Stimulated activated CD4-positive, alpha-beta T cell treated with anti-CD3 and anti-CD28 coated beads, Interleukin-15, amount 100 ng/mL, for 1 hour (primary cell): ENCODE measurements at regions not wholly inside any gene's neighbourhood (a gene's known extent, or its start where the extent isn't known, plus 50 kb on each side); places are given as distances from the start of the nearest gene placed in this dataset.

Experiments
- DNase-seq, 2 donors: peaks; one replicate each; pipeline ENCODE4 v3.0.0-alpha.2; 2020; ENCODE audit warnings: low read depth in 1 of 2, low spot score in 1 of 2

DNA sequence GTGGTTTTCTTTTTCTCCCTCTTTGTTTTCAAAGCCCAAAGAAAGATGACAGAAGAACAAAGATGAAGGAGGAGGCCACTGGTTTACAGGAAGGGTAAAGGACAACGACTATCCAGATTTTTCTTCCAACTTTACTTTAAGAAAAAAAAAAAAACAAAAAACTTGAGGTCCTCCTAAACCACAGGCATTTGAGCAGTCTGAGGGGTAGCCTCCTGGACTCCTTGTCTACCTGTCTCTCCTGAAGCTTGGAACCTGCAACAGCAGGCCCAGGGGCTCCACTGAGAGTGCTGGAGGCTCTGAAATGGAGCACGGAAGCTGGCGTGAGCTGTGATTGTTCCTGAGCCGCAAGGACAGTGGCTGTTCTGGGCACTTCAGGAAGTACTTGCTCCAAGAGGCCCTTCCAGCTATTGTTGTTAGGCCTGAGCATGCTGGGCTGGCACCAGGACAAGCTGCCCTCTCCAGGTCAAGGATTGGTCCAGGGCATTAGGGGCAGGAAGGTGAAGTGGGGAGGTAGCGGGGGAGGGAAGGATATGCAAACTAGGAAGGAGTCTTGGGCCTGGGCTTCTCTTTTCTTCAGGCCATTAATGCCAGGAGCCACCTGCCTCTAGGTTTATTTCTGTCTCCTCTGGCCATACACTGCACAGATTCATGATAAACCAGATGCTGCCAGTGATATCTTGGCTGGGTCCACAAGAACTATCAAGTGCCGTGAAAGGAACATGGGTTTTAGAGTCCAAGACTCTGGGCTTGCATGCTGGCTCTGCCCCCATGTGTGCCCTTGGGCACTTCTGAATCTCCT, 147.3 kb downstream of the CCDC34 start:
- DNase-seq: no peak

- DNase-seq: no peak
Observed at GRCh38 chr11:27214713-27215112, 148.3 kb downstream of the CCDC34 start.

- DNase-seq: no peak
Observed at GRCh38 chr11:27213232-27213660, 149.8 kb downstream of the CCDC34 start.

- no peak for DNase-seq
Observed at GRCh38 chr11:27212248-27212780, 150.7 kb downstream of the CCDC34 start.

GRCh38 chr11:27211370-27212127, 151.5 kb downstream of the CCDC34 start:
- no peak for DNase-seq

DNA sequence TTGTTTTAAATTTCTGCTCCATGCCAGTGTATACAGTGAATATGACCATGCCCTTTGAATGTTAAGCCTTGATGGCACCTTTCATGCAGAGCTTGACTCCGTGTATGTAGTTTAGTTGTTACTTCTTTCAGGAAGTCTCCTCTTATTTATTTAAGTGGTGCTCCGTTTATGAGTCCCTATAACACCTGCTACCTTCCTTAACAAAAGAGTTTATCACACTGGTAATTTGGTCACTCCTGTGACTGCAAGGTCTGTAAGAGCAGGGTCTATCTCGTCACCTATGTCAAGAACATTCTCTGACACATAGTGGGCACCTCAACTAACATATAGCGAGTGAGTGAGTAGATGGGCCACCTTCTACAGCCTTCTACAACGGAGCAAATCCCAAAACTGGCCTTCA, 152.5 kb downstream of the CCDC34 start:
- no peak for DNase-seq

DNA sequence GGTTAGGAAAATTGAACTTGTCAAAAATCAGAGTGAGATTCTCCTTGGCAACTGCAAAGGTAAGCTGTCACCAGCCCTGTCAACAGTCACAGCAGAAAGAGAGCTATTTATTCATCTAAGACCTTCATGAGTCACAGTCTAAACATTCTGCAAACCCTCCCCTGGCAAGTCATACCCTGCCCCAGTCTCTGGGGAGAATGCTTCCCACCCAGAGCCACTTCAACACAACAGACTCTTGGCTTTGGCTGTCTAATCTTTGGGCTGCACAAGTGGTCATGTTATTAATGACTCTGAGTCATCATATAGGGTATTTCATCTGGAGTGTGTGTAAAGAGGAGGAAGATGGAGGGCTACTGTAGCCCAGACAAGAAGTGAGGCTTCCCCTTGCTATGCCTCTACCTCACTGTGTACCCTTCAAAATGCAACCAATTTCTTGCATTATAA, 153.4 kb downstream of the CCDC34 start:
- DNase-seq: no peak

GRCh38 chr11:27208846-27209245, 154.2 kb downstream of the CCDC34 start:
- no peak for DNase-seq

DNA sequence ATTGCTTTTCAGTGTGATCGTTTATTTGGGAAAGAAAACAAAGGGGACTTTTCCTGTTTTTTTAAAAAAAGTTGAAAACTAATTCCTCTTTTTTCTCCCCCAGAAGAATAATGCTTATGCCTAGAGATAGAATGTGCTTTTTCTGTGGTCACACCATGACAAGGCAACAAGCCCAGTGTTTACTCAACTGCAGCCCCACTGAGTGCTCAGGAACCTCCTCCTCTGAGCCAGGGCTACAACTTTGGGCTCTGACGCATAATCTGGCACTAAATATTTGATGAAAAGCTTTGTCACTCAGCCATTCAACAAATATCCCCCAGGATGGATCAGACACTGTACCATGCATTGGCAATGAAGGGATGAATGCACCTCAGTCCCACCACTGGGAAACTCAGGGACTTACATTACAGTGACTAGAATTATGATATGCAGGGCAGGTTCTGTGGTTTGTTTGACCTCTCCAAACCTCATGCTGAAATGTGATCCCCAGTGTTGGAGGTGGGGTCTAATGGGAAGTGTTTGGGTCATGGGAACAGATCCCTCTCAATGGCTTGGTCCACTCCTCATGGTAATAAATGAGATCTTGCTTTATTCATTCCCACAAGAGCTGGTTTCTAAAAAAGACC, 155.9 kb downstream of the CCDC34 start:
- DNase-seq: no peak

DNA sequence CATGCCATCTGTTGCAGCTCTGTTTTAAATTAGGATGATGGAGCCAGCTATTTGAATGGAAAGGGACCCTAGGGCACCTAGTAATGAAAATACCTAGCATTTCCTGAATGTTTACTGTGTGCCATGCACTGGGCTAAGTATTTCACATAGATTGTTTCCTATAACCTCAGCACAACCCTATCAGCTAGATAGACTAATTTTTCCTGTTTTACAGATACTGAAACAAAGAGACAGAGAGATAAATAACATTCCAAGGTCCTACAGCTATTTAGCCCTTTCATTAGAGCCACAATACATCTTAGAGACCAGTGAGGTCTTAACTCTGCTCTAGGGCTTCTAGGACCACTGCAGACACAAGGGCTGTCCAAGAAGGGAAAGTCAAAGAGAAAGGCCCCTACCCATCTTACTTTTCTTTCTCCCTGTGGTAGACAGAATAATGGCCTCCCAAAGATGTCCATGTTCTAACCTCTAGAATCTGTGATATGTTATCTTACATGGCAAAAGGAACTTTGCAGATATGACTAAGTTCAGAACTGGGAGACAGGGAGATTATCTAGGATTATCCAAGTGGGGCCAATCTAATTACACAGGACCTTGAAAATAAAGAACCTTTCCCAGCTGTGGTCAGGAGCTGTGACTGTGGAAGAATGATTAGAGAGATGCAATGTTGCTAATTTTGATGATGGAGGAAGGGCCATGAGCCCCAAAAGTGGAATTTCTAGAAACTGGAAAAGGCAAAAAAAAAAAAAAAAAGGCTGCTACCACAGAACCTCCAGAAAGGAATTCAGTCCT, 157.0 kb downstream of the CCDC34 start:
- no peak for DNase-seq

- no peak for DNase-seq
Observed at GRCh38 chr11:27205250-27205649, 157.8 kb downstream of the CCDC34 start.

DNA sequence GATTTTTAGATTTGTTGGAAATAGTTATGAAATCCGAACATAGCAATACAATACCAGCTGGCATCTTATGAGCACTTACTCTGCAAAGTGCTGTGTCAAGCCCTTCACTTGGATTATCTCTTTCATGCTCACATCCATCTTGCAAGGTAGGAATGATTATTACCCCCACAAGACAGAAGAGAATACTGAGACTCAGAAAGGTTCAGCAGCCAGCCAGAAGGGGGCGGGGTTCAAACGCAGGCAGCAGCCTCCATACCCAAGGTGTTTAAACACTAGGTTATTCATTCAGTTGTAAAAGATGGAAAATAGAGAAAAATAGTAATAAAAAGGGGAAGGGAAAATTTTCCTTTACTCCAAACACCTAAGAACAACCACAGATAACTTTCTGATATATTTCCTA, 158.5 kb downstream of the CCDC34 start:
- peak in 1 of 2 donors; percentile 8 for DNase-seq

- DNase-seq: no peak
Observed at GRCh38 chr11:27203077-27203647, 159.9 kb downstream of the CCDC34 start.

- DNase-seq: no peak
Observed at GRCh38 chr11:27201454-27202302, 161.1 kb downstream of the BBOX1 start.

DNA sequence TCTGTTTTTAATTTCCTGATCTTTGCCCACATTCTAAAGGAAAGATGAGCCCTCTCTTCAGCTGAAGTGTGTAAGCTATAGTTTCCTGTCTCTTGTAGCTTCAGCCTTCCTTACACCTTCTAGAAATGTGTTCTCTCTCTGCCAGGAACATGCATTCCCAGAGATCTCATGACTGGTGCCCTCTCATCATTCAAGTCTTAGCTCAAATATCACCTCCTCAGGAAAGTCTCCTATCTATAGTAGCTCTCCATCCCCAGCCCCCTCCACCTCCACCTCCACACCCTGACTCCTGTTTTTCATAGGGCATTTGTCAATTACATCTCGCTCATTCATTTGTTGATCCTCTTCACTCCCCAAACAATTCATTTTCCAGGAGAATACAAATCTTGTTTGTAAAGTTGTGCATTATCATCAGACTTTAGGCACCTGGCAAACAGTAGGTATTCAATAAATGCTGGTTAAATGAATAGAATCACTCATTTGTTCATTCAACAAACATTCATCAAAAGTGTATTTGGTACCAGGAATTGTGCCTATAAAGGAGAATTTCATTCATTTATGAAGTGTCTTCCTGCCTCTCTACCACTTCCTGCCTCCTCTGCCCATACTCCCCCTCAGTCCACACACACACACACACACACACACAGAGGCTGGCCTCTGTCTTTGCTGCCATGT, 160.3 kb downstream of the BBOX1 start:
- no peak for DNase-seq

- DNase-seq: no peak
Observed at GRCh38 chr11:27196203-27196897, 155.7 kb downstream of the BBOX1 start.

DNA sequence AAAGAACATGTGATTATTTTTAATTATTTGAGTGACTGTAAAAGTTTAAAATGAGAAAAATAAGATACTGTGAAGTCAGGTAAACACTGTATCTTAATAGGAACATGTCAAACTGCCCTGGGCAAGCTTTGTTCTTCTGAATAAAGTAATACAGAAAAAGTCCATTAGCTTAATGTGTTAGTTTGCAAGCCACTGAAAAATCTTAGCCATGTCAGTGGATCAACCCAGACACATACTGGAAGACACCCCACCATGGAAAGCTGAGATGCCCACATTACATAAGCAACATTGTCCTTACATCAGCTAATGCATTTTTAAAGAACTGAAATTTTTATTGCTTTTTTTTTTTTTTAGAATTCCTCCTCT, 155.2 kb downstream of the BBOX1 start:
- no peak for DNase-seq

DNA sequence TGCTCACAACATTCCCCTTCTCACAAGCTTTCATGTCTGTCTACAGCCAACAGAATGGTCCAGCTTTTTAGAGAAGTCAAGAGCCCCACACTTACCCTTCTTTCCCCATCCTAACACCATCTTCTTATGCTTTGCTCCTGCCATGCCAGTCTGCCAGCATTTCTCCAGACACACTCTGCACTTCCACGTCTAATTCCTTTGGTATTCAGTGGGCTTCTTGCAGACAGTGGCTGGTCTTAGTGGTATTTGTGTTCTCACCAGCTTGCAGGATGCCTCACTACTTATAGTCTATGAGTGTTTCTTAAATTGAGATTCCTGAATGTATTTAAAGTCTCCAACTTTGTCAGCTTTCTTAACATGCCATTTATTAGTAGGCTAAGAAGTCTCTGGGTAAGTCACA, 154.4 kb downstream of the BBOX1 start:
- no peak for DNase-seq
